ENCODE measurements at regions not wholly inside any gene's neighbourhood (a gene's known extent, or its start where the extent isn't known, plus 50 kb on each side); places are given as distances from the start of the nearest gene placed in this dataset.

GRCh38 chr13:59490651-59491050, 673.1 kb downstream of the DIAPH3 start:
- Histone ChIP-seq H2AFZ (no peak overlapping the region), H3K4me3 (ENCODE audit: low read depth, low read length) (no peak overlapping the region), H3K27ac (no peak overlapping the region), H3K79me2 (no peaks in the 10 kb centered on the region), H3K4me2 (ENCODE audit: low read length) (no peak overlapping the region), H3K4me1 (peaks cover 3% of the 10 kb centered on the region), H3K36me3 (ENCODE audit: control insufficient read depth, insufficient read depth, low read length) (no peaks in the 10 kb centered on the region), H3K9ac (no peak overlapping the region), H3K27me3 (ENCODE audit: control insufficient read depth, insufficient read depth, low read length) (no peaks in the 10 kb centered on the region), H3K9me3 (ENCODE audit: control insufficient read depth, low read length) (no peaks in the 10 kb centered on the region)
- TF ChIP-seq CTCF (IDR thresholded peaks at IDR 0.05), result no peak

GRCh38 chr13:59492030-59492636, 671.6 kb downstream of the DIAPH3 start:
- H3K9me3 ChIP-seq (ENCODE audit: control insufficient read depth, low read length), result no peaks in the 10 kb centered on the region
- no peaks in the 10 kb centered on the region for H3K27me3 ChIP-seq (ENCODE audit: control insufficient read depth, insufficient read depth, low read length)
- H3K79me2 ChIP-seq, result no peaks in the 10 kb centered on the region
- no peak overlapping the region for H3K4me2 ChIP-seq (ENCODE audit: low read length)
- H3K9ac ChIP-seq, result no peak overlapping the region
- H2AFZ ChIP-seq, result no peak overlapping the region
- H3K27ac ChIP-seq, result no peak overlapping the region
- H3K4me1 ChIP-seq, result peaks cover 9% of the 10 kb centered on the region
- no peak overlapping the region for H3K4me3 ChIP-seq (ENCODE audit: low read depth, low read length)
- H3K36me3 ChIP-seq (ENCODE audit: control insufficient read depth, insufficient read depth, low read length), result no peaks in the 10 kb centered on the region
- TF ChIP-seq CTCF (IDR thresholded peaks at IDR 0.05), result no peak

- Histone ChIP-seq H3K27me3 (ENCODE audit: control insufficient read depth, insufficient read depth, low read length) (no peaks in the 10 kb centered on the region), H3K27ac (no peak overlapping the region), H3K4me3 (ENCODE audit: low read depth, low read length) (no peak overlapping the region), H2AFZ (no peak overlapping the region), H3K9me3 (ENCODE audit: control insufficient read depth, low read length) (no peaks in the 10 kb centered on the region), H3K4me1 (peaks cover 9% of the 10 kb centered on the region), H3K79me2 (no peaks in the 10 kb centered on the region), H3K4me2 (ENCODE audit: low read length) (no peak overlapping the region), H3K36me3 (ENCODE audit: control insufficient read depth, insufficient read depth, low read length) (no peaks in the 10 kb centered on the region), H3K9ac (no peak overlapping the region)
- no peak for TF ChIP-seq CTCF (IDR thresholded peaks at IDR 0.05)
These were observed 670.2 kb downstream of the DIAPH3 start for GRCh38 chr13:59493436-59493965.

- Histone ChIP-seq H3K4me2 (ENCODE audit: low read length) (no peak overlapping the region), H3K79me2 (no peaks in the 10 kb centered on the region), H3K9ac (no peak overlapping the region), H2AFZ (no peak overlapping the region), H3K36me3 (ENCODE audit: control insufficient read depth, insufficient read depth, low read length) (no peaks in the 10 kb centered on the region), H3K27me3 (ENCODE audit: control insufficient read depth, insufficient read depth, low read length) (no peaks in the 10 kb centered on the region), H3K4me3 (ENCODE audit: low read depth, low read length) (no peak overlapping the region), H3K9me3 (ENCODE audit: control insufficient read depth, low read length) (no peaks in the 10 kb centered on the region), H3K27ac (no peak overlapping the region), H3K4me1 (peaks cover 9% of the 10 kb centered on the region)
- TF ChIP-seq CTCF (IDR thresholded peaks at IDR 0.05), result no peak
These were observed 669.6 kb downstream of the DIAPH3 start for GRCh38 chr13:59494151-59494550.

GRCh38 chr13:59494560-59494970, 669.2 kb downstream of the DIAPH3 start:
- no peaks in the 10 kb centered on the region for H3K27me3 ChIP-seq (ENCODE audit: control insufficient read depth, insufficient read depth, low read length)
- no peaks in the 10 kb centered on the region for H3K36me3 ChIP-seq (ENCODE audit: control insufficient read depth, insufficient read depth, low read length)
- peaks cover 9% of the 10 kb centered on the region for H3K4me1 ChIP-seq
- no peak overlapping the region for H3K4me3 ChIP-seq (ENCODE audit: low read depth, low read length)
- no peak overlapping the region for H2AFZ ChIP-seq
- no peaks in the 10 kb centered on the region for H3K79me2 ChIP-seq
- H3K9me3 ChIP-seq (ENCODE audit: control insufficient read depth, low read length), result no peaks in the 10 kb centered on the region
- H3K4me2 ChIP-seq (ENCODE audit: low read length), result no peak overlapping the region
- TF ChIP-seq CTCF (IDR thresholded peaks at IDR 0.05), result no peak
- H3K9ac ChIP-seq, result no peak overlapping the region
- no peak overlapping the region for H3K27ac ChIP-seq
